HG03045 (cell line): ENCODE measurements at regions not wholly inside any gene's neighbourhood (a gene's known extent, or its start where the extent isn't known, plus 50 kb on each side); places are given as distances from the start of the nearest gene placed in this dataset.

Experiments
- ATAC-seq: cut with Tn5 transposase; IDR thresholded peaks from one replicate; pipeline ENCODE4 v1.9.1; 2021; ENCODE audit warnings: mild to moderate bottlenecking, moderate library complexity; ENCODE audit not compliant: unreplicated experiment

GRCh38 chr2:43023791-43024514 is 202.5 kb downstream of the ZFP36L2 start:
- no peak for ATAC-seq

DNA sequence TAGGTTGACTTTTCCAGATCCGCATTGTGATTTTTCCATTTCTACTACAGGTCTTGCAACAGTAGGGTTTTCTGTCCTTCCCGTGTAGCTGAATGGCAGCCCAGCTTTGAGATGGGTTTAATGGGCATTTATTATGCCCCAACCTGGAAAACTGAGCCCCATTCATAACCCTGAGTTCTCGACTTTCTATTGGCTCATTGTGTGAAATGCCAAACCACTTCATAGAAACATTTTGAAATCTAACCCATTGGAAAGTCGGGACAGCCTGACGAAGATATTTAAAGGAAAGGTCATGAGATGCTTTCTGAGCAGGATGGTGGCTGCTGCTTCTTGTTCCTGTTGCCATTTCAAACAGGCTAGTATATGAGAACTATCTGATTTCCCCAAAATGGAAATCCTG is 203.5 kb downstream of the ZFP36L2 start:
- no peak for ATAC-seq

GRCh38 chr2:43021791-43022509 is 204.5 kb downstream of the ZFP36L2 start:
- no peak for ATAC-seq

DNA sequence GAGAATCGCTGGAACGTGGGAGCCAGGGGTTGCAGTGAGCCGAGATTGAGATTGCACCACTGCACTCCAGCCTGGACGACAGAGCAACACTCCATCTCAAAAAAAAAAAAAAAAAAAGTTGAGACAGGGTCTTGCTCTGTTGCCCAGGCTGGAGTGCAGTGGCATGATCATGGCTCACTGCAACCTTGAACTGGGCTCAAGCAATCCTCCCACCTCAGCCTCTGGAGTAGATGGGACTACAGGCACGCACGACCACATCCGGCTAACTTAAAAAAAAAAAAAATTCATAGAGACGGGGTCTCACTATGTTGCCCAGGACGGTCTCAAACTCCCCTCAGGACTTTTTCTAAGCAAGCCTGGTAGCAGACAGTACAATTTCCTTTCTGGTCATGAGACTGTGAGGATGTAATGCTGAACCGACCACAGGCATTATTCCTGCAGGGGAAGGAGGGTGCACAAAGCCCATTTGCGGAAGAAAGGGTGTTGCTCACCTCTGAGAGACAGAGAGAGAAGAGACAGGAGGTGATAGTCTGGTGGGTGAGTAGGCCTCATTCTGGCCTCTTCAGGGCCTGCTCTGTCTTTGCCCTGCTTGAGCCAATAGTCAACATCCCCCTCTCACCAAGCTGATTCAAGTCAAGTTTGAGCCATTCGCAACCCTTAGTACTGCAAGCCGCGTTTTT is 205.3 kb downstream of the ZFP36L2 start:
- ATAC-seq, result no peak

DNA sequence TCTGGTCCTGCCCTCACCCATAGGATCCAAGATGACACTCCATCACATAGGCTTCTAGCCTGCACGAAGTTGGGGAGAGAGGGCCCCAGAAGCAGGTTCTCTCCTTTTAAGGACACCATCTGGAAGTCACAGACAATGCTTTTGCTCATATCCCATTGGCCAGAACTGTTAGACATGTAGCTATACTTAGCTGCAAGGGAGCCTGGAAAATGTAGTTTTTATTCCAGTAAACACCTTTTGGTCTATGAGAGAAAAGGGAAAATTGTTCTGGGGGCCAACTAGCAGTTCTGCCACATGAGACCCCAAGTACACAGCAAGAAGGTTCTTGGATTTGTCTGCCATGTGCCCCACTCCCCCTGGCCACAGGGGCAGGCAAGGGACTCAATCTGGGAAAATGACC is 206.1 kb downstream of the ZFP36L2 start:
- no peak for ATAC-seq

DNA sequence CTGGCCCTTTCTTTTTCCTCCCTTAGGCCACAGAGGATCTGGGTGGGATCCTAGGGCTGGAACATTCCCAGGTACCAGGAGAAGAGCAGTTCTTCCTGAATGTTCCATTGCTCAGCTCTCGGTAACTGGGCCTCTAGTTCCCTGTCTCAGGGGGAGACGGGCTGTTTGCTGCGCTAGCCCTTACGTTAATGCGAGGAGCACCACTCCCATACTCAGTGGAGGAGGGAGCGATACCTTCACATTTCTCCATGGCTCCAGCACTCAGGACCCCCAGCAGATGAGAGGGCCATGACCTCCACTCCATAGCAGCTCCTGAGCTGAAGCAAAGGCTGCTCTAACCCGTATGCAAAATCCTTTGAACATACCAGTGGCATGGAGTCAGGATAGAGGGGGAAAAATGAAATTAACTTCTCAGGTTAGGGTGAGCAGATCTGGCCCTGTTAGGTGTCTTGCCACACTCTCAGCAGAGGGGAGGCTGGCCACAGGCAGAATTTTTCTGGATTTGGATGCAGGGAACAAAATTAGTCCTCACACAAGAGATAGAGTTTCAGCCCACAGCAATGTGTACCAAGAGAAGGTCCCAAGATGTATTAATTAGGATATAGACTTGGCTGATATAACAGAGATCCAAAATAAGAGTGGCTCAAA is 206.7 kb downstream of the ZFP36L2 start:
- ATAC-seq, result no peak

DNA sequence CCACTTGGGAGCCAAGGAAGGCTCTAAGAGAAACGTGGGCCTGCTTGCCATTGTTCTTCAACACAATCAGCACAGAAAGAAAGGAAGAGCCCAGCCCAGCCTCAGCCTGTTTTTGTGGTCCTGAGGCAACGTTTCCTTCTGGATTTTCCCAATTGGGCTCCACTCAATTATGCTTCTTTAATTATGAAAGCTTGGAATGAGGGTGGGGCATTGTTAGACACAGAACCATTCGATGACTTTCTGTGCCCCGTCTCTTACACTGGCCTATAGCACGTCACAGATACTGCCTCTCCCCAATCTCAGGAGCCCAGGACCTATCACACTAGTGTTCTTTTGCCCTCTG is 207.4 kb downstream of the ZFP36L2 start:
- ATAC-seq, result no peak

DNA sequence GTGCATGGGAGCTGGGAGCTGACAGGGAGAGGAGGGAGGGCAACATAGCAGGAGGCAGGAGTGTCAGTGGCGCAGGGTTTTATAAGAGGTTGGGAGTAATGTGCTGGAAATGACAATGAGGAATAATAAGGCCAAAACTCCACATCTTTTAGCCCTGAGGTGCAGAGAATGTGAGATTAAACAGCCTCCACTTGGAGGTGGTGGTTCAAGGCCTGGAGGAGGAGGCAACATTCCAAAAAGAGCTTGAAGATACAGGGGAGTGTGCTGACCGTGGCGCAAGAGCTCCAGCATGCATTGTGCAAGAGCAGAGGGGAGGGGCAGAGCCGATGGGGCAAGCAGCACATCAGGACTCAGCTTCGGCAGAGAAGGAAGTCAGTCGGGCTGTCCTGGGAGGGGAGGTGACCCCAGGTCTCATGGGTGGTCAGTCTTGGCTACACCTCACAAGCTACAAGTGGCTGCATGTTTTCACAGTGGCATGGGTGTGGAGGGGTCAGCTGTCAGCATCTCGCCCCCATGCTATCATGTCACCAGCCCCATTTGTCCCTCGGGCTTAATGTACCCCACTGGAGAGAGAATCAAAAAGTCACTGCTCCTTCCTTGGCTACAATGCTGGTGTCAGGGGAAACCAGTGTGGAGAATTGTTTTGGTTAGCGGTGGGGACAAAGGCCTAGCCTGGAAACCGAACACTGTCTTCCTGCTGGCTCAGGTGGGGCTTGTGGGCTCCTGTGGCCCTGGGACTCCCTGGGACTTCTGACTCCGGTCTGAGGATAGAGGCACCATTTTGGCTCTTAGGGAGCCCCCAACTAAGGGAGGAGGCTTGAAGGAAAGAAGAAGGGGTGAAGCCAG is 208.0 kb downstream of the ZFP36L2 start:
- ATAC-seq, result no peak

DNA sequence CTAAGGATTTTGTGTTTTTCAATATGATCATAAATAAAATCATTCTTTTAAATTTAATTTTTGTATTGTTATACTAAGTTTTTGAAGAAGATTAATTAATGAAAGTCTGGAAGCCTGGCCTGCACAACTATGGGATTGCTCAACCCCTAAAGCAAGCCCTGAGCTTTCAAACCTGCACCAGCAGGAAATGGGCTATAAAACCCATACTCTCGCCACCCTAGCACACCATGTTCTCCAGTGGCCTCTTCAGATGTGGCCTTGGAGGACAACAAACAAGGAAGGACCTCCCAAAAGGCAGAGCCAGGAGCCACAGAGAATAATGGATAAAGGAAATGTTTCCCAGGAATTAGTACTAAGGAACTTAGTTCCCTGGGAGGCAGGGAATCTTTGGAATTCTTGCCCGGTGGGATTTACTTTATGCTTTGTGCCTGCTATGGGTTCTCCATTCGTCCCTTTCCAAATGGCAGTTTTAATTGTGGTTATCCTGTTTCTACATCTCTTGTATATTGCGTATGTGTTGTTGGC is 212.5 kb downstream of the ZFP36L2 start:
- ATAC-seq, result no peak

GRCh38 chr2:43012966-43013365 is 213.4 kb downstream of the ZFP36L2 start:
- no peak for ATAC-seq

- ATAC-seq, result no peak
These were observed 215.3 kb downstream of the ZFP36L2 start for GRCh38 chr2:43011158-43011491.

DNA sequence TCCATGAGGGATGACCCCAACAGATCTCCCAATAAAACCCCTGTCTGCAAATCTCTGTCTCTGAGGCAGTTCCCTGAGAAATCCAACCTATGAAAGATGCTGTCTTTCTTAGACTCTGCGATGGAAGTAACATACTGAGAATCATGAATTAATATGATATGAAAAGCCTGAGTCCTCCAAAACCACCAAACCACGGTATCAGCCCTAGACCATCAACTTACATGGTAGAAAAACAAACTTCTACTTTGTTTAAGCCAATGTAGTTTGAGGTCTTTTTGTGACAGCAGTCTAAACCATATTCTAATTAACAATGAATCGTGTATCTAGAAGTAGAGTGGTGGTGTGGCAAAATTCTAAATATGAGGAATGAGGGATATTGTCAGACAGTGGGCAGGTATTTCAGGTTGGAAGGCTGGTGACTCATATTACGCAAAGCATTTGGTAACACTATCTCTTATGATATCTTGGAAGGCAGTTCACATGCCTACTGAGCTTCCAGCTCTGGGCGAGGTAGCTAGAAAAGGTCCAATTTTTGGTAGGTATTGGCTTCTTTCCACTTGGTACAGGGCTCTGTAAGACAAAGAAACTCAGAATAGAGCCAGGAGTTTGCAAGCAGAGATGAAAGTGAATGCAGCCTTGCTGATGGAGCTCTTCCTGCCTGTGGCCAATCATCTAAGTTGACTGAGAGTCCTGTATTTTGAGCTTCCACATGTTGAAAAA is 215.8 kb downstream of the ZFP36L2 start:
- ATAC-seq, result no peak

DNA sequence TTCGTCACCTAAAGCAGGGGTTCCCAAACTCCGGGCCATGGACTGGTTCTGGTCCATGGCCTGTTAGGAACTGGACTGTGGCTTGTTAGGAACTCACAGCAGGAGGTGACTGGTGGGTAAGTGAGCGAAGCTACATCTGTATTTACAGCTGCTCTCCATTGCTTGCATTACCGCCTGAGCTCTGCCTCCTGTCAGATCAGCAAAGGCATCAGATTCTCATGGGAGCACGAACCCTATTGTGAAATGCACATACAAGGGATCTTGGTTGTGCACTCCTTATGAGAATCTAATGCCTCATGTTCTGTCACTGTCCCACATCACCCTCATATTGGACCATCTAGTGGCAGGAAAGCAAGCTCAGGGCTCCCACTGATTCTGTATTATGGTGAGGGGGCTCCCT is 217.0 kb downstream of the ZFP36L2 start:
- ATAC-seq, result no peak

DNA sequence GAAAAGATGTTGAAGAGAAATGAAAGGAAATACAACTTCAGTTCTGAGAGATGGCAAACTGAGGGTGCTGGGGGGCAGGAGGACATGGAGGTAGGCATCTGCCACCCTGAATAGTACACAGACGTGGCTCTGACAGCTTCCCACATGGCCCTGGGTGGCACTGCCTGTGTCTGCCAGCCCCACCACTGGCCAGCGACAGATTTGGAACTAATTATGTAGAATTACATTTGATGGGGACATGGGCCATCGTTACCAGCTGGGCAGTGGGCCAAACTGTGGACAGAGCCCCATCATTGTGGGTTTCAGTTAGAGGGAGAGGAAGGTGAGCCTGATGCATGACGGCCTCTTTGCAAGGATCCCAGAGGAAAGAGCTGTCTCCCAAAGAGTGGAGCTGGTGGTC is 216.0 kb upstream of the HAAO start:
- ATAC-seq, result no peak

DNA sequence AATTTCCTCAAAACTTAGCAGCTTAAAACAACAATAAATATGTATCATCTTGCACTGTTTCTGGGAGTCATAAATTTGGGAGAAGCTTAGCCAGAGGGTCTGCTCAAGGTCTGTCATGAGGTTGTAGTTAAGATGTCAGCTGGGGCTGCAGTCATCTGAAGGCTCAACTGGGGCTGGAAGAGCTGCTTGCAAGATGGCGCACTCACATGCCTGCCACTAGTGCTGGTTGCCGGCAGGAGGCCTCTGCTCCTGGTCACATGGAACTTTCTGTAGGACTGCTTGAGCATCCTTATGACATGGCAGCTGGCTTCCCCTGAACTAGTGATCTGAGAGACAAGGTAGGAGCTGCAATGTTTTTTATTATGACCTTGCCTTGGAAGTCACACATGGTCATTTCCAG is 215.5 kb upstream of the HAAO start:
- no peak for ATAC-seq

DNA sequence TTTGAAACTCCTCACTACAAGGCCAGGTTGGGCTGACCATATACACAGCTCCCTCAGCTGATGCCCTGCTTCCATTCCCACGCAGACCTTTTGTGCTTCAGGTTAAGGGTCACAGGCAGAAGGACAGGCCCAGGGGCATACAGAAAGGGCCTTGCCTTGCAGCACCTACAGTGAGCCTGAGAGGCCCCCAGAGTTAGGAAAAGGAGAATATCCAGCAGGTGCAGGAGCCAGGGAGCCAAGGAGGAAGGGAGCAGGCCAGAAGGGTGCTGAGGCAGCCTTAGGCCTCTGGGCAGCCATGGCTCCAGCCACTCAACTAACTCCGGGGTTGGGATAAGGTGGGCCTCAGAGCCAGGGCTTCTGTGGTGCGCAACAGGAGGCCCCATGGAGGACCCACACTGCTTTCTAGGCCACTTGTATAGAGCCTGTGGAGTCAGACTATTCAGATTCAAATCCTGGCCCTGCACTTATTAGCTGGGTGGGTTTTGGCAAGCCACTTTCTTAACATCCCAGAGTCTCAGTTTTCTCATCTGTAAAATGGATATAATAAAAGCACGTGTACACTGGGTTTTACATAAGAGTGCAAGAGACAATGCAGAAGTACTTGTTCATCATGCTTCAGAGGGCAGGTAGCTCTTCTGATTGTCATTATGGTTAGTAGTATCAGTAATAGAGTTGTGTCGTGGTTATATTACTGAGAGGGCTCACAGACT is 214.6 kb upstream of the HAAO start:
- ATAC-seq, result no peak

GRCh38 chr2:43005975-43006833 is 213.8 kb upstream of the HAAO start:
- no peak for ATAC-seq

GRCh38 chr2:43005245-43005974 is 213.0 kb upstream of the HAAO start:
- no peak for ATAC-seq
